SK-N-SH (cell line): ENCODE measurements at regions not wholly inside any gene's neighbourhood (a gene's known extent, or its start where the extent isn't known, plus 50 kb on each side); places are given as distances from the start of the nearest gene placed in this dataset.

Experiments used
- CHD2 ChIP-seq: fragments of 150-350 bp; IDR thresholded peaks from 2 replicates; pipeline ENCODE4 v1.6.1; 2018; ENCODE audit warnings: low read length; ENCODE audit not compliant: partially characterized antibody
- CTCF ChIP-seq: fragments of 200-600 bp; sonication (generic); IDR thresholded peaks from 2 replicates; pipeline ENCODE4 v1.6.1; 2017; ENCODE audit warnings: antibody characterized with exemption, mild to moderate bottlenecking, moderate library complexity
- NFIC ChIP-seq: IDR thresholded peaks from 2 replicates; pipeline ENCODE4 v1.4.0; 2012; ENCODE audit warnings: borderline replicate concordance
- POLR2AphosphoS5 ChIP-seq: IDR thresholded peaks from 2 replicates; pipeline ENCODE4 v1.6.1; 2012; ENCODE audit warnings: low read depth, low read length
- RAD21 ChIP-seq: IDR thresholded peaks from 2 replicates; pipeline ENCODE4 v1.6.1; 2012; ENCODE audit warnings: mild to moderate bottlenecking, low read length
- RFX5 ChIP-seq: IDR thresholded peaks from 2 replicates; pipeline ENCODE4 v1.6.1; 2012; ENCODE audit warnings: mild to moderate bottlenecking, improper control_type of control experiment, low read length
- SMC3 ChIP-seq: IDR thresholded peaks from 2 replicates; pipeline ENCODE4 v1.6.1; 2012; ENCODE audit warnings: low read depth, low read length, improper control_type of control experiment
- TAF1 ChIP-seq: IDR thresholded peaks from 2 replicates; pipeline ENCODE4 v1.6.1; 2012; ENCODE audit warnings: low read depth, mild to moderate bottlenecking, low read length, moderate library complexity, borderline replicate concordance
- TCF12 ChIP-seq: IDR thresholded peaks from 2 replicates; pipeline ENCODE4 v1.4.0; 2012
- TEAD4 ChIP-seq: IDR thresholded peaks from 2 replicates; pipeline ENCODE4 v1.4.0; 2012; ENCODE audit warnings: mild to moderate bottlenecking, borderline replicate concordance; ENCODE audit not compliant: insufficient read depth
- USF2 ChIP-seq: fragments of 150-350 bp; IDR thresholded peaks from 2 replicates; pipeline ENCODE4 v1.6.1; 2017; ENCODE audit warnings: antibody characterized with exemption, low read length, low read depth, borderline replicate concordance
- YY1 ChIP-seq: IDR thresholded peaks from 2 replicates; pipeline ENCODE4 v1.4.0; 2012; ENCODE audit warnings: low read depth, mild to moderate bottlenecking
- TF ChIP-seq, protein P1 (sequence below): IDR thresholded peaks from 2 replicates; pipeline ENCODE4; 2012

GRCh38 chr16:14347706-14348105 lies 276.6 kb downstream of the MRTFB start:
- TF ChIP-seq CTCF, result no peak
- TF ChIP-seq, protein P1, sequence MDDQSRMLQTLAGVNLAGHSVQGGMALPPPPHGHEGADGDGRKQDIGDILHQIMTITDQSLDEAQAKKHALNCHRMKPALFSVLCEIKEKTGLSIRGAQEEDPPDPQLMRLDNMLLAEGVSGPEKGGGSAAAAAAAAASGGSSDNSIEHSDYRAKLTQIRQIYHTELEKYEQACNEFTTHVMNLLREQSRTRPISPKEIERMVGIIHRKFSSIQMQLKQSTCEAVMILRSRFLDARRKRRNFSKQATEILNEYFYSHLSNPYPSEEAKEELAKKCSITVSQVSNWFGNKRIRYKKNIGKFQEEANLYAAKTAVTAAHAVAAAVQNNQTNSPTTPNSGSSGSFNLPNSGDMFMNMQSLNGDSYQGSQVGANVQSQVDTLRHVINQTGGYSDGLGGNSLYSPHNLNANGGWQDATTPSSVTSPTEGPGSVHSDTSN, result no peak
- no peak for TF ChIP-seq CHD2
- TF ChIP-seq YY1, result no peak
- TF ChIP-seq RFX5, result no peak
- TF ChIP-seq RAD21, result no peak
- TF ChIP-seq NFIC, result no peak
- no peak for TF ChIP-seq SMC3
- TF ChIP-seq TEAD4, result no peak
- no peak for TF ChIP-seq TAF1
- no peak for TF ChIP-seq POLR2AphosphoS5
- TF ChIP-seq USF2, result no peak
- no peak for TF ChIP-seq TCF12
